ENCODE measurements at regions not wholly inside any gene's neighbourhood (a gene's known extent, or its start where the extent isn't known, plus 50 kb on each side); places are given as distances from the start of the nearest gene placed in this dataset.

DNA sequence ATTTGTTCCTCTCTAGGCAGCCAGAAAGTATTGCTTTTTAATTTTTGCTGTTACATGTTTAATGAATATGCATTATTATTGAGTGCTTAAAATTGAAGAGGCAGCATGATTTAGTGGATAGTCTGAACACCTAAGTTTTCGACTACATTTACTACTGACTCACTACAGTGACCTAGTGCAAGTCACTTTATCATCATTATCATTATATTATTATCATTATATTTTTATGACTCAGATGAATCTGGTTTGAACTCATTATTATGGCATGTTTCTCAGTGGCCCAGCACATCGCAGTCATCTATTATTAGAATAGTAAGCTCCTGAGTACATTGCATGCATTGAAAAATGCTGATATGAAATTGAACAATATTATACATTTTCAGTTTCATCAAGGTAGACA is 351.2 kb upstream of the PRR20A start:
- TF ChIP-seq, protein P1, sequence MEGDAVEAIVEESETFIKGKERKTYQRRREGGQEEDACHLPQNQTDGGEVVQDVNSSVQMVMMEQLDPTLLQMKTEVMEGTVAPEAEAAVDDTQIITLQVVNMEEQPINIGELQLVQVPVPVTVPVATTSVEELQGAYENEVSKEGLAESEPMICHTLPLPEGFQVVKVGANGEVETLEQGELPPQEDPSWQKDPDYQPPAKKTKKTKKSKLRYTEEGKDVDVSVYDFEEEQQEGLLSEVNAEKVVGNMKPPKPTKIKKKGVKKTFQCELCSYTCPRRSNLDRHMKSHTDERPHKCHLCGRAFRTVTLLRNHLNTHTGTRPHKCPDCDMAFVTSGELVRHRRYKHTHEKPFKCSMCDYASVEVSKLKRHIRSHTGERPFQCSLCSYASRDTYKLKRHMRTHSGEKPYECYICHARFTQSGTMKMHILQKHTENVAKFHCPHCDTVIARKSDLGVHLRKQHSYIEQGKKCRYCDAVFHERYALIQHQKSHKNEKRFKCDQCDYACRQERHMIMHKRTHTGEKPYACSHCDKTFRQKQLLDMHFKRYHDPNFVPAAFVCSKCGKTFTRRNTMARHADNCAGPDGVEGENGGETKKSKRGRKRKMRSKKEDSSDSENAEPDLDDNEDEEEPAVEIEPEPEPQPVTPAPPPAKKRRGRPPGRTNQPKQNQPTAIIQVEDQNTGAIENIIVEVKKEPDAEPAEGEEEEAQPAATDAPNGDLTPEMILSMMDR (IDR thresholded peaks at IDR 0.05 in 8 of 11, conservative IDR thresholded peaks at IDR 0.05 in 3 of 11): no peak
- TF ChIP-seq POLR2AphosphoS5 (IDR thresholded peaks at IDR 0.05): no peak

All from spleen (tissue), 7 donors.